SK-N-SH (cell line): ENCODE measurements at regions not wholly inside any gene's neighbourhood (a gene's known extent, or its start where the extent isn't known, plus 50 kb on each side); places are given as distances from the start of the nearest gene placed in this dataset.

Experiments used
- CTCF ChIA-PET: fragments of 300-600, 350-600 bp; formaldehyde crosslinking; extraction: SDS; loops from one replicate; lab custom pipeline; 2021; lab: Yijun Ruan, JAX
- POLR2A ChIA-PET: fragments of 350-600 bp; sonication (Branson Sonifier 250); formaldehyde crosslinking; extraction: SDS; loops from one replicate; lab custom pipeline; 2020; ENCODE audit warnings: antibody characterized with exemption, inconsistent platforms; lab: Yijun Ruan, JAX
- DNase-seq: peaks from one replicate; pipeline ENCODE4 v3.0.0; 2012
- H2AFZ ChIP-seq: fragments of 200-600 bp; sonication (generic); 2 replicates; pipeline ENCODE4 v1.8.1; 2016; ENCODE audit warnings: antibody characterized with exemption, mild to moderate bottlenecking, low read depth
- H3F3A ChIP-seq: fragments of 200-600 bp; sonication (generic); replicated peaks from 2 replicates; pipeline ENCODE3; 2016; ENCODE audit warnings: antibody characterized with exemption, mild to moderate bottlenecking; ENCODE audit not compliant: insufficient read depth
- H3K27ac ChIP-seq, 2 experiments: fragments of 200-500 bp in 1 of 2; fragments of 200-600 bp in 1 of 2; sonication (Bioruptor generic) in 1 of 2; sonication (generic), shearing (Covaris generic) in 1 of 2; 2 replicates each; pipeline versions ENCODE4 v1.5.1 to v1.6.1; 2014 to 2016; ENCODE audit warnings: low read depth in 2 of 2, inconsistent platforms in 1 of 2, low read length in 1 of 2, mild to moderate bottlenecking in 1 of 2, mixed read lengths in 1 of 2
- H3K27me3 ChIP-seq: fragments of 200-600 bp; sonication (generic), shearing (Covaris generic); 2 replicates; pipeline ENCODE4 v1.6.1; 2016; ENCODE audit warnings: mixed run types; ENCODE audit not compliant: insufficient read depth
- H3K36me3 ChIP-seq, 2 experiments: fragments of 200-500 bp in 1 of 2; fragments of 200-600 bp in 1 of 2; sonication (Bioruptor generic) in 1 of 2; sonication (generic) in 1 of 2; replicated peaks in 1 of 2; 2 replicates each; pipeline versions ENCODE3 to v1.5.1; 2014 to 2016; ENCODE audit warnings: low read length in 1 of 2, mild to moderate bottlenecking in 1 of 2; ENCODE audit not compliant: insufficient read depth in 2 of 2, control insufficient read depth in 1 of 2
- H3K4me1 ChIP-seq, 2 experiments: fragments of 200-500 bp in 1 of 2; fragments of 200-600 bp in 1 of 2; sonication (Bioruptor generic) in 1 of 2; sonication (generic), shearing (Covaris generic) in 1 of 2; 2 replicates each; pipeline versions ENCODE4 v1.5.1 to v1.6.1; 2014 to 2016; ENCODE audit warnings: low read depth in 1 of 2, low read length in 1 of 2, mixed run types in 1 of 2; ENCODE audit not compliant: insufficient read depth in 2 of 2, control insufficient read depth in 1 of 2
- H3K4me2 ChIP-seq: fragments of 200-600 bp; sonication (generic), shearing (Covaris generic); 2 replicates; pipeline ENCODE4 v1.6.1; 2017; ENCODE audit warnings: mixed run types
- H3K4me3 ChIP-seq, 2 experiments: fragments of 200-500 bp in 1 of 2; fragments of 200-600 bp in 1 of 2; sonication (Bioruptor generic) in 1 of 2; sonication (generic), shearing (Covaris generic) in 1 of 2; 2 replicates each; pipeline versions ENCODE4 v1.5.1 to v1.8.1; 2014 to 2016; ENCODE audit warnings: low read depth in 2 of 2, inconsistent platforms in 1 of 2, low read length in 1 of 2, mild to moderate bottlenecking in 1 of 2, mixed read lengths in 1 of 2, moderate library complexity in 1 of 2
- H3K79me2 ChIP-seq: fragments of 200-600 bp; sonication (generic); 2 replicates; pipeline ENCODE4 v1.8.1; 2017; ENCODE audit warnings: mild to moderate bottlenecking; ENCODE audit not compliant: insufficient read depth
- H3K9ac ChIP-seq: fragments of 200-600 bp; sonication (generic); 2 replicates; pipeline ENCODE4 v1.6.1; 2017; ENCODE audit warnings: mixed run types
- H3K9me2 ChIP-seq: fragments of 200-600 bp; sonication (generic); 2 replicates; pipeline ENCODE4 v1.6.1; 2017; ENCODE audit warnings: mixed run types
- H3K9me3 ChIP-seq: fragments of 200-600 bp; sonication (generic); 2 replicates; pipeline ENCODE4 v1.6.1; 2017; ENCODE audit warnings: mixed run types, mild to moderate bottlenecking, moderate library complexity
- H4K20me1 ChIP-seq: fragments of 200-600 bp; sonication (generic); 2 replicates; pipeline ENCODE4 v1.6.1; 2017; ENCODE audit warnings: mild to moderate bottlenecking, mixed run types; ENCODE audit not compliant: insufficient read depth
- CTCF ChIP-seq: fragments of 200-600 bp; sonication (generic); IDR thresholded peaks from 2 replicates; pipeline ENCODE4 v1.6.1; 2017; ENCODE audit warnings: antibody characterized with exemption, mild to moderate bottlenecking, moderate library complexity
- FOXJ3 ChIP-seq: sonication (generic); formaldehyde crosslinking; IDR thresholded peaks from 2 replicates; pipeline ENCODE4 v1.5.1; 2020; ENCODE audit warnings: mild to moderate bottlenecking, missing genetic modification reagents
- FOXM1 ChIP-seq: IDR thresholded peaks from 2 replicates; pipeline ENCODE4 v1.4.0; 2012; ENCODE audit warnings: low read depth, mild to moderate bottlenecking
- MAX ChIP-seq: IDR thresholded peaks from 2 replicates; pipeline ENCODE4 v1.4.0; 2012; ENCODE audit warnings: low read depth
- MEF2A ChIP-seq: IDR thresholded peaks from 2 replicates; pipeline ENCODE4 v1.4.0; 2012; ENCODE audit warnings: low read depth, borderline replicate concordance
- NFIC ChIP-seq: IDR thresholded peaks from 2 replicates; pipeline ENCODE4 v1.4.0; 2012; ENCODE audit warnings: borderline replicate concordance
- POLR2AphosphoS5 ChIP-seq: IDR thresholded peaks from 2 replicates; pipeline ENCODE4 v1.6.1; 2012; ENCODE audit warnings: low read depth, low read length
- REST ChIP-seq: IDR thresholded peaks from 2 replicates; pipeline ENCODE4 v1.6.1; 2012; ENCODE audit warnings: mild to moderate bottlenecking, low read depth, low read length, moderate library complexity
- RFX5 ChIP-seq: IDR thresholded peaks from 2 replicates; pipeline ENCODE4 v1.6.1; 2012; ENCODE audit warnings: mild to moderate bottlenecking, improper control_type of control experiment, low read length
- RXRA ChIP-seq: IDR thresholded peaks from 2 replicates; pipeline ENCODE4 v1.4.0; 2012; ENCODE audit warnings: low read depth, mild to moderate bottlenecking, borderline replicate concordance
- SIN3A ChIP-seq: IDR thresholded peaks from 2 replicates; pipeline ENCODE4 v1.6.1; 2012; ENCODE audit warnings: low read depth, mild to moderate bottlenecking, low read length, moderate library complexity, borderline replicate concordance
- SMC3 ChIP-seq: IDR thresholded peaks from 2 replicates; pipeline ENCODE4 v1.6.1; 2012; ENCODE audit warnings: low read depth, low read length, improper control_type of control experiment
- USF2 ChIP-seq: fragments of 150-350 bp; IDR thresholded peaks from 2 replicates; pipeline ENCODE4 v1.6.1; 2017; ENCODE audit warnings: antibody characterized with exemption, low read length, low read depth, borderline replicate concordance
- YY1 ChIP-seq: IDR thresholded peaks from 2 replicates; pipeline ENCODE4 v1.4.0; 2012; ENCODE audit warnings: low read depth, mild to moderate bottlenecking
- ZBTB33 ChIP-seq: IDR thresholded peaks from 2 replicates; pipeline ENCODE4 v1.4.0; 2012; ENCODE audit warnings: low read depth, borderline replicate concordance
- WGBS: methylation state at CpG from one replicate; pipeline ENCODE4 v1.1.6; 2017; ENCODE audit warnings: low lambda C conversion rate; 5-methylcytosine and 5-hydroxymethylcytosine counted together

GRCh38 chr16:48487287-48487686 lies 102.1 kb upstream of the SIAH1 start:
- Histone ChIP-seq H3K4me2 (no peak overlapping the region), H3F3A (no peaks in the 10 kb centered on the region), H3K79me2 (no peaks in the 10 kb centered on the region), H2AFZ (no peak overlapping the region), H4K20me1 (no peaks in the 10 kb centered on the region), H3K9me3 (no peaks in the 10 kb centered on the region), H3K36me3 (no peaks in the 10 kb centered on the region), H3K4me3 (no peak overlapping the region), H3K4me1 (no peaks in the 10 kb centered on the region), H3K9me2 (no peaks in the 10 kb centered on the region), H3K27me3 (no peaks in the 10 kb centered on the region), H3K9ac (no peak overlapping the region), H3K27ac (no peak overlapping the region)
- WGBS, result 42% methylated on average over 2 of the region's 2 CpGs
- no peak for DNase-seq
- CTCF ChIA-PET, result no interaction called here
- TF ChIP-seq SMC3 (no peak), RFX5 (no peak), REST (no peak), USF2 (no peak), MEF2A (no peak), NFIC (no peak)
- POLR2A ChIA-PET, result no interaction called here

GRCh38 chr16:48481772-48482171 lies 96.6 kb upstream of the SIAH1 start:
- Histone ChIP-seq H3K27me3 (no peaks in the 10 kb centered on the region), H2AFZ (no peak overlapping the region), H3K79me2 (no peaks in the 10 kb centered on the region), H3K4me3 (no peak overlapping the region), H4K20me1 (no peaks in the 10 kb centered on the region), H3K9me3 (no peaks in the 10 kb centered on the region), H3K4me2 (no peak overlapping the region), H3K4me1 (no peaks in the 10 kb centered on the region), H3K27ac (no peak overlapping the region), H3F3A (no peaks in the 10 kb centered on the region), H3K9ac (no peak overlapping the region), H3K9me2 (no peaks in the 10 kb centered on the region), H3K36me3 (no peaks in the 10 kb centered on the region)
- DNase-seq, result no peak
- WGBS, result 56% methylated on average over 2 of the region's 2 CpGs
- ChIA-PET POLR2A (no interaction called here), CTCF (no interaction called here)
- TF ChIP-seq RXRA (no peak), FOXM1 (no peak)

- Histone ChIP-seq H3F3A (no peaks in the 10 kb centered on the region), H3K9me3 (no peaks in the 10 kb centered on the region), H3K9me2 (no peaks in the 10 kb centered on the region), H3K27ac (no peak overlapping the region), H4K20me1 (no peaks in the 10 kb centered on the region), H3K36me3 (no peaks in the 10 kb centered on the region), H3K4me1 (no peaks in the 10 kb centered on the region), H3K4me2 (no peak overlapping the region), H3K79me2 (no peaks in the 10 kb centered on the region), H3K9ac (no peak overlapping the region), H3K27me3 (no peaks in the 10 kb centered on the region), H2AFZ (no peak overlapping the region), H3K4me3 (no peak overlapping the region)
- ChIA-PET CTCF (no interaction called here), POLR2A (no interaction called here)
- WGBS, result 84% methylated on average over 1 of the region's 1 CpG
- no peak for DNase-seq
- TF ChIP-seq SIN3A (no peak), YY1 (no peak), MAX (no peak), FOXJ3 (CRISPR knock-in tag) (no peak), CTCF (no peak), RXRA (no peak), POLR2AphosphoS5 (no peak), ZBTB33 (no peak)
These were observed 96.0 kb upstream of the SIAH1 start for GRCh38 chr16:48481211-48481610.
